Esophagus squamous epithelium (tissue), 5 donors: ENCODE measurements at regions not wholly inside any gene's neighbourhood (a gene's known extent, or its start where the extent isn't known, plus 50 kb on each side); places are given as distances from the start of the nearest gene placed in this dataset.
A peak's percentile ranks its signal among the peaks of the same experiment; 100 is the strongest.

ENCODE experiments used
- DNase-seq: peaks from one replicate; lab custom pipeline; 2025; lab: John Stamatoyannopoulos, UW
- H3K27ac ChIP-seq, 4 donors: fragments of 200-600 bp; sonication (generic); one replicate each; pipeline ENCODE4 v1.5.1; 2016 to 2019; ENCODE audit warnings: mild to moderate bottlenecking in 1 of 4
- H3K27me3 ChIP-seq, 4 donors: fragments of 200-600 bp; sonication (generic); 1 replicate in 3 of 4; 2 replicates in 1 of 4; pipeline versions ENCODE4 v1.5.1 to v1.6.0; 2017 to 2021; ENCODE audit warnings: antibody characterized with exemption in 1 of 4
- H3K36me3 ChIP-seq, 3 donors: fragments of 200-600 bp; sonication (generic); one replicate each; pipeline ENCODE4 v1.5.1; 2016 to 2019
- H3K4me1 ChIP-seq, 3 donors: fragments of 200-600 bp; sonication (generic); one replicate each; pipeline ENCODE4 v1.5.1; 2017 to 2019
- H3K4me3 ChIP-seq, 4 donors: fragments of 200-600 bp; sonication (generic); 1 replicate in 3 of 4; 2 replicates in 1 of 4; pipeline ENCODE4 v1.5.1; 2016 to 2019; ENCODE audit warnings: mild to moderate bottlenecking in 2 of 4, moderate library complexity in 1 of 4
- H3K9me3 ChIP-seq, 3 donors: fragments of 200-600 bp; sonication (generic); one replicate each; pipeline ENCODE4 v1.5.1; 2016 to 2019
- POLR2A ChIP-seq, 4 donors: fragments of 450-650 bp; IDR thresholded peaks; one replicate each; pipeline ENCODE4 v1.6.1; 2017; ENCODE audit warnings: antibody characterized with exemption in 4 of 4, mild to moderate bottlenecking in 4 of 4, moderate library complexity in 3 of 4
- WGBS, 2 donors: methylation state at CpG; one replicate each; pipeline ENCODE4 v1.1.5; 2018; 5-methylcytosine and 5-hydroxymethylcytosine counted together
- intact Hi-C: fragments of 100-400 bp; cut with DNase I; formaldehyde crosslinking; loops from one replicate; pipeline ENCODE4 v1.15.0; 2022
- TF ChIP-seq, protein P1 (sequence below), 6 experiments: fragments of 450-650 bp in 4 of 6; fragments of 200-600 bp in 2 of 6; sonication (generic) in 2 of 6; IDR thresholded peaks; one replicate each; pipeline ENCODE4 v1.5.1; 2016 to 2019; ENCODE audit warnings: antibody characterized with exemption in 6 of 6, mild to moderate bottlenecking in 4 of 6, moderate library complexity in 4 of 6
- donor health status: DM: yes; HTN: yes; CAD: no.

DNA sequence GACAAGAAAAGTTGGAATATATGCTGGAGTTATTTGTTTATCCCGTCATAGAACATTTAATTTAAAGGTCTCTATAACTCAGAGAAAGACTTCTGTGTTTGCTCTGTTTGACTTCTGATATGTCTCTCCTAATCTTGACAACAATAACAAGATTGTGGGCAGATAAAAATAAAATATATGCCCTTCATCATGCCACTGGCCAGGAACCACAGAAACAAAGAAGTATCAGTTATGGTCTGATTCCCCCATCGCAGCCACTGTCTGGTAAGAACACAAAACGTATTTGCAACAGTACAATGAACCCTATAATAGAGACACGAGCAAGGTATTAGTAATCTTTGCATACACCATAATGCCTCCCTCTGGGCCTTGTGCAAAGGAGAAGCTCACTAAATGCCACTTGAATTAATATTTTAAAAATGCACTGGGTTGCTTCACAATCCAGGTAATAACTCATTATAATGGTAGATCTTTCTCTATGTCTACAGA lies 1498.3 kb downstream of the CDH11 start:
- TF ChIP-seq, protein P1, sequence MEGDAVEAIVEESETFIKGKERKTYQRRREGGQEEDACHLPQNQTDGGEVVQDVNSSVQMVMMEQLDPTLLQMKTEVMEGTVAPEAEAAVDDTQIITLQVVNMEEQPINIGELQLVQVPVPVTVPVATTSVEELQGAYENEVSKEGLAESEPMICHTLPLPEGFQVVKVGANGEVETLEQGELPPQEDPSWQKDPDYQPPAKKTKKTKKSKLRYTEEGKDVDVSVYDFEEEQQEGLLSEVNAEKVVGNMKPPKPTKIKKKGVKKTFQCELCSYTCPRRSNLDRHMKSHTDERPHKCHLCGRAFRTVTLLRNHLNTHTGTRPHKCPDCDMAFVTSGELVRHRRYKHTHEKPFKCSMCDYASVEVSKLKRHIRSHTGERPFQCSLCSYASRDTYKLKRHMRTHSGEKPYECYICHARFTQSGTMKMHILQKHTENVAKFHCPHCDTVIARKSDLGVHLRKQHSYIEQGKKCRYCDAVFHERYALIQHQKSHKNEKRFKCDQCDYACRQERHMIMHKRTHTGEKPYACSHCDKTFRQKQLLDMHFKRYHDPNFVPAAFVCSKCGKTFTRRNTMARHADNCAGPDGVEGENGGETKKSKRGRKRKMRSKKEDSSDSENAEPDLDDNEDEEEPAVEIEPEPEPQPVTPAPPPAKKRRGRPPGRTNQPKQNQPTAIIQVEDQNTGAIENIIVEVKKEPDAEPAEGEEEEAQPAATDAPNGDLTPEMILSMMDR (IDR thresholded peaks at IDR 0.05) = no peak
- TF ChIP-seq POLR2A (IDR thresholded peaks at IDR 0.05) = no peak
- 68 to 73% methylated on average over 4 of the region's 4 CpGs for WGBS, 2 donors
- Histone ChIP-seq H3K9me3 (no peaks in the 10 kb centered on the region), H3K27ac (no peak overlapping the region), H3K4me3 (no peak overlapping the region), H3K36me3 (no peaks in the 10 kb centered on the region), H3K4me1 (no peaks in the 10 kb centered on the region), H3K27me3 (peaks cover 0 to under 1% (median 0%) of the 10 kb centered on the region in 4 donors)
- no peak for DNase-seq
- intact Hi-C loops = no loop called here

DNA sequence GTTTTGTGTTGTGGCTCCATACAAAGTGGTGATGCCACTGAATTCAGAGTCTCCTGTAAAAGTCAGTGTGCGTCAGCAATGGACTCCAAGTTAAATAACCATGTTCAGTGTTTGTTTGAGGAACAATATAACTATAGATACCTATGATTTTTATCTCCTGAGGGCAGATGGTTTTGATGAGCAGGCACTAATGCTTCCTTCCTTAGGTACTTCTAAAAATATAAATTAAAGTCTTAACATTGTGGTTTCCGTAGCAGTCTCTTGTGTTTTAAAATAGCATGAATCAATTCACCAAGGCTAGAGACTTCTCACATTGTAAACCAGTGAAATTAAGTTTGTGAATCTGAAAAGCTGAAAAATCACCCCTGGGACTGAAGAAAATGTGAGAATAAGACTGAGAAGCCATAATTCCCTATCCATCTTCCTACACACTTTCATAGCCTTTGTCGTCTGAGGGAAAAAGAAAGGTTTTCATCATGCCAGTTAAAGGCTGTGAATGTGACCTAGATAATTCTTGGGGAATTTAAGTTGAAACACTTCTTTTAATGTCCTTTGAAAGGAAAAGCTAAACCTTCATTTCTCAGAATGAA lies 1502.9 kb downstream of the CDH11 start:
- Histone ChIP-seq H3K27me3 (peaks cover 0 to 14% (median 0%) of the 10 kb centered on the region in 4 donors), H3K36me3 (no peaks in the 10 kb centered on the region), H3K9me3 (no peaks in the 10 kb centered on the region), H3K27ac (no peak overlapping the region), H3K4me1 (peaks cover 0 to 4% (median 0%) of the 10 kb centered on the region in 3 donors), H3K4me3 (no peak overlapping the region)
- WGBS, 2 donors = 63 to 69% methylated on average over 3 of the region's 3 CpGs
- DNase-seq = no peak
- TF ChIP-seq, protein P1 (IDR thresholded peaks at IDR 0.05) = no peak
- no peak for TF ChIP-seq POLR2A (IDR thresholded peaks at IDR 0.05)
- intact Hi-C loops = no loop called here

DNA sequence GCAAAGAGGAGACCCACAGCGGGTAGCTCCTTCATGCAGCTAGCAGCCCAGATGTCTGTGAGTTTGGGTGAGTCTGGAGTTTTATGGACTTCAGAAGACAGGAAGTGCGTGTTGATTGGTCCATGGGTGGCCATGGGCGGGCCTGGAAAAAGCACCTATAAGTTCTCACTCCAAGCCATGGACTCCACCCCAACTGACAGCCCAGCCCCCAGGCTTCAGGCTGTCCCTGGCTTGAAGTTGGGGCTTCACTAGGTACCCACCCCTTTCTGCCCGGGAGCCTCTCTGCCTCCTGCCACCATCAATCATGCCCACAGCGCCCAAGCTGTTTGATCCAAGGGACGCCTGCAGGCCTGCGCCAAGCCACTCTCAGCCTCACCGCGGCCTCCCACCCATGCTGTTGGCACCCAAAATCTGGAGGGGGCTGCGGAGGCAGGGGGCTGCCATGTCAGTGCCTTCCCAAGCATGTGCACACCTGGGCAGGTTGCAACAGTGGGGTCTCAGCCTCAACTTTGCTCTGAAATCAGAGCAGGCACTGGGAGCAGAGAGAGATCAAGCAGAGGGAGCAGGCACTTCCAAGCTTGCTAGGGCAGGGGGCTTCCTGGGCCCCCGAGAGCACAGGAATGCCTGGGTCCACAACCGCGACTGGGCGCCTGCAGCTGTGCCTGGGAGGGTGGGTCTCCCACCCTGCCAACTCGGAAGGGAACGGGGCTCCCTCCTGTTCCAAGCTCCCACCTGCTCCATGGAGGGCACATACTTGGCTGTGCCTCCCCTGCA lies 1503.7 kb downstream of the CDH11 start:
- DNase-seq = no peak
- intact Hi-C loops = no loop called here
- Histone ChIP-seq H3K27me3 (peaks cover 0 to 14% (median 0%) of the 10 kb centered on the region in 4 donors), H3K4me1 (peaks cover 0 to 4% (median 0%) of the 10 kb centered on the region in 3 donors), H3K36me3 (no peaks in the 10 kb centered on the region), H3K4me3 (peak overlapping the region; percentile 60 to 66 (median 62)), H3K9me3 (no peaks in the 10 kb centered on the region), H3K27ac (peak overlapping the region in 2 of 4 donors; percentile 53 to 64)
- WGBS, 2 donors = 50 to 93% methylated on average over 5 to 7 of the region's 16 CpGs
- TF ChIP-seq, protein P1 (IDR thresholded peaks at IDR 0.05) = no peak
- no peak for TF ChIP-seq POLR2A (IDR thresholded peaks at IDR 0.05)

DNA sequence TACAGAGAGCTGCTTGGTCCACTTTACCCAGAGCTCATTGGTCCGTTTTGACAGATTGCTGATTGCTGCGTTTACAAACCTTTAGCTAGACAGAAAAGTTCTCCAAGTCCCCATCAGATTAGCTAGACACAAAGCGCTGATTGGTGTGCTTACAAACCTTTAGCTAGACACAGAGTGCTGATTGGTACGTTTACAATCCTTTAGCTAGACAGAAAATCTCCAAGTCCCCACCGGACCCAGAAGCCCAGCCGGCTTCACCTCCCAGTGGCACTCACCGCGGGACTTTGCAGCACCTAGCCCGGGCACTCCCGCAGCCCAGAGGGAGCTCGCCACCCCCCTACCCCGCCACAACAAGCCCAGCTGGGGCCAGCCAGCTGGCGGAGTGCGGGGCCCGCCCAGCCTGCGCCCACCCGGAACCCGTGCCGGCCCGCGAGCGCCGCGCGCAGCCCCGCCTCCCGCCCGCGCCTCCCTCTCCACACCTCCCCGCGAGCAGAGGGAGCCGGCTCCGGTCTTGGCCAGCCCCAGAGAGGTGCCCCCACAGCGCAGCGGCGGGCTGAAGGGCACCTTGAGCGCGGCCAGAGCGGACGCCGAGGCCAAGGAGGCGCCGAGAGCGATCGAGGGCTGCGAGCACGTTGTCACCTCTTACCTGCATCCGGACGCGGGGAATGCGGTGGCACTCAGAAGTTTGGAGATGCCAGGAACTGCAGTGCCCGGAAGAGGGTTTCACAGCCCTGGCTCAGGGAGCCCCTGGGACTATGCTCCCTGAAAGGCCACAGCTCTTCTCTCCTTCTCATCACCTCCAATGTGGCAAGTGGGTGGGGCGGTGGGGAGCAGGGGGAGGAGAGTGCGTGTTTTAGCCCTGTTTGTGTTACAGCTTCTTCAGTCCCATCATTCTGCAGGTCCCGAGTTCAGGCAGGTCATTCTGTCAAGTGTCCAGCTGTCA lies 1504.5 kb downstream of the CDH11 start:
- WGBS, 2 donors = 29 to 49% methylated on average over 10 to 11 of the region's 55 CpGs

More for the DNA sequence above, 1504.5 kb downstream of the CDH11 start:
- H3K27ac ChIP-seq = peak overlapping the region in 2 of 4 donors; percentile 53 to 64
- H3K36me3 ChIP-seq = no peaks in the 10 kb centered on the region
- TF ChIP-seq, protein P1 (IDR thresholded peaks at IDR 0.05) = no peak
- TF ChIP-seq POLR2A (IDR thresholded peaks at IDR 0.05) = peak in 1 of 4 donors; percentile 27
- no peak for DNase-seq
- peak overlapping the region; percentile 60 to 66 (median 62) for H3K4me3 ChIP-seq
- peaks cover 0 to 4% (median 0%) of the 10 kb centered on the region in 3 donors for H3K4me1 ChIP-seq
- H3K27me3 ChIP-seq = peaks cover 0 to 14% (median 0%) of the 10 kb centered on the region in 4 donors
- H3K9me3 ChIP-seq = no peaks in the 10 kb centered on the region
- intact Hi-C loops = no loop called here
